WTC11 (cell line): ENCODE measurements at regions not wholly inside any gene's neighbourhood (a gene's known extent, or its start where the extent isn't known, plus 50 kb on each side); places are given as distances from the start of the nearest gene placed in this dataset.

Experiments
- ATAC-seq: fragments of 200-7000 bp; cut with Tn5 transposase; 2 replicates; pipeline ENCODE4 v1.10.0; 2021; ENCODE audit warnings: mild to moderate bottlenecking, moderate library complexity
- CTCF ChIA-PET: fragments of 300-600 bp; sonication (Branson Sonifier 250); formaldehyde crosslinking; loops from one replicate; lab custom pipeline; 2021; ENCODE audit warnings: antibody characterized with exemption; lab: Charles Lee
- POLR2A ChIA-PET: fragments of 350-600 bp; sonication (Branson Sonifier 250); formaldehyde crosslinking; loops from one replicate; lab custom pipeline; 2021; ENCODE audit warnings: antibody characterized with exemption; lab: Charles Lee
- DNase-seq: peaks from one replicate; pipeline ENCODE4 v3.0.0; 2021; ENCODE audit warnings: low spot score
- H3K27ac Mint-ChIP-seq: 2 replicates; pipeline ENCODE4 v1.8.0; 2021; ENCODE audit warnings: mixed read lengths
- H3K27me3 Mint-ChIP-seq: 2 replicates; pipeline ENCODE4 v1.8.0; 2021; ENCODE audit warnings: low read depth, mild to moderate bottlenecking, moderate library complexity, mixed read lengths
- H3K36me3 Mint-ChIP-seq: 2 replicates; pipeline ENCODE4 v1.8.0; 2021; ENCODE audit warnings: mixed read lengths
- H3K4me1 Mint-ChIP-seq: 2 replicates; pipeline ENCODE4 v1.8.0; 2022; ENCODE audit warnings: mixed read lengths
- H3K4me3 Mint-ChIP-seq: 2 replicates; pipeline ENCODE4 v1.8.0; 2021; ENCODE audit warnings: mild to moderate bottlenecking, moderate library complexity, mixed read lengths
- H3K9me3 Mint-ChIP-seq: 2 replicates; pipeline ENCODE4 v1.8.0; 2021; ENCODE audit warnings: mixed read lengths
- ATF1 ChIP-seq: sonication (generic); formaldehyde crosslinking; IDR thresholded peaks from 2 replicates; pipeline ENCODE4 v1.8.1; 2023; ENCODE audit warnings: mild to moderate bottlenecking, moderate library complexity, missing genetic modification reagents
- ELF4 ChIP-seq: sonication (generic); formaldehyde crosslinking; IDR thresholded peaks from 2 replicates; pipeline ENCODE4 v1.8.1; 2022; ENCODE audit warnings: low read depth, mild to moderate bottlenecking, moderate library complexity, missing genetic modification reagents
- ETV6 ChIP-seq: sonication (generic); formaldehyde crosslinking; IDR thresholded peaks from 2 replicates; pipeline ENCODE4 v1.8.1; 2022; ENCODE audit warnings: mild to moderate bottlenecking, missing genetic modification reagents
- FOXJ3 ChIP-seq: sonication (generic); formaldehyde crosslinking; IDR thresholded peaks from 2 replicates; pipeline ENCODE4 v1.9.0; 2021; ENCODE audit warnings: missing genetic modification reagents, mild to moderate bottlenecking, borderline replicate concordance
- GTF2I ChIP-seq: fragments of 250-450 bp; sonication (Bioruptor Pico); conservative IDR thresholded peaks from 2 replicates; pipeline ENCODE4 v1.4.0; 2021; ENCODE audit warnings: mild to moderate bottlenecking
- MLX ChIP-seq: sonication (generic); formaldehyde crosslinking; IDR thresholded peaks from 2 replicates; pipeline ENCODE4 v1.8.1; 2023; ENCODE audit warnings: mild to moderate bottlenecking, missing genetic modification reagents, moderate library complexity
- MXD4 ChIP-seq: fragments of 250-450 bp; sonication (Bioruptor Pico); IDR thresholded peaks from 2 replicates; pipeline ENCODE4 v1.8.0; 2021; ENCODE audit warnings: mild to moderate bottlenecking, moderate library complexity, borderline replicate concordance
- NFYB ChIP-seq: sonication (generic); formaldehyde crosslinking; conservative IDR thresholded peaks from 2 replicates; pipeline ENCODE4 v1.8.0; 2022; ENCODE audit warnings: low read depth, missing genetic modification reagents
- NR3C1 ChIP-seq: sonication (generic); formaldehyde crosslinking; conservative IDR thresholded peaks from 2 replicates; pipeline ENCODE4 v1.8.1; 2023; ENCODE audit warnings: low read depth, mild to moderate bottlenecking, missing genetic modification reagents
- OVOL2 ChIP-seq: fragments of 250-450 bp; sonication (Bioruptor Pico); IDR thresholded peaks from 2 replicates; pipeline ENCODE4 v1.9.0; 2021; ENCODE audit warnings: mild to moderate bottlenecking, borderline replicate concordance
- PRRX2 ChIP-seq: fragments of 250-450 bp; sonication (Bioruptor Pico); IDR thresholded peaks from 2 replicates; pipeline ENCODE4 v1.8.0; 2021; ENCODE audit warnings: mild to moderate bottlenecking
- RELA ChIP-seq: sonication (generic); formaldehyde crosslinking; IDR thresholded peaks from 2 replicates; pipeline ENCODE4 v1.8.1; 2022; ENCODE audit warnings: missing genetic modification reagents, mild to moderate bottlenecking, borderline replicate concordance
- SP1 ChIP-seq: sonication (generic); formaldehyde crosslinking; conservative IDR thresholded peaks from 2 replicates; pipeline ENCODE4 v1.8.1; 2022; ENCODE audit warnings: missing genetic modification reagents
- TEAD1 ChIP-seq: sonication (generic); formaldehyde crosslinking; IDR thresholded peaks from 2 replicates; pipeline ENCODE4 v1.8.0; 2022; ENCODE audit warnings: mild to moderate bottlenecking, missing genetic modification reagents
- TEAD4 ChIP-seq: sonication (generic); formaldehyde crosslinking; IDR thresholded peaks from 2 replicates; pipeline ENCODE4 v1.8.0; 2022; ENCODE audit warnings: mild to moderate bottlenecking, missing genetic modification reagents
- USF1 ChIP-seq: sonication (generic); formaldehyde crosslinking; IDR thresholded peaks from 2 replicates; pipeline ENCODE4 v1.8.0; 2022; ENCODE audit warnings: mild to moderate bottlenecking, missing genetic modification reagents
- ZNF263 ChIP-seq: sonication (generic); formaldehyde crosslinking; IDR thresholded peaks from 2 replicates; pipeline ENCODE4 v1.8.1; 2022; ENCODE audit warnings: low read depth, mild to moderate bottlenecking, moderate library complexity, missing genetic modification reagents
- ZNF317 ChIP-seq: sonication (generic); formaldehyde crosslinking; IDR thresholded peaks from 2 replicates; pipeline ENCODE4 v1.8.1; 2023; ENCODE audit warnings: low read depth, mild to moderate bottlenecking, moderate library complexity, missing genetic modification reagents, borderline replicate concordance
- ZNF423 ChIP-seq: fragments of 250-450 bp; sonication (Bioruptor Pico); IDR thresholded peaks from 2 replicates; pipeline ENCODE4 v2.1.2; 2022; ENCODE audit warnings: mild to moderate bottlenecking, moderate library complexity
- ZNF532 ChIP-seq: fragments of 250-450 bp; sonication (Bioruptor Pico); IDR thresholded peaks from 2 replicates; pipeline ENCODE4 v1.9.0; 2021; ENCODE audit warnings: mild to moderate bottlenecking, borderline replicate concordance

GRCh38 chr9:80635065-80635464 is 1054.3 kb downstream of the TLE1 start:
- POLR2A ChIA-PET = no interaction called here
- ATAC-seq = no peak
- peaks cover 17% of the 10 kb centered on the region for H3K36me3 Mint-ChIP-seq
- TF ChIP-seq ETV6 (CRISPR knock-in tag) = no peak
- peak; percentile 86 for TF ChIP-seq ZNF317
- H3K9me3 Mint-ChIP-seq = peaks cover 34% of the 10 kb centered on the region
- peaks cover 9% of the 10 kb centered on the region for H3K4me1 Mint-ChIP-seq
- H3K27me3 Mint-ChIP-seq = no peaks in the 10 kb centered on the region
- CTCF ChIA-PET = no interaction called here
- no peak for DNase-seq
- no peak overlapping the region for H3K27ac Mint-ChIP-seq
- H3K4me3 Mint-ChIP-seq = no peak overlapping the region

DNA sequence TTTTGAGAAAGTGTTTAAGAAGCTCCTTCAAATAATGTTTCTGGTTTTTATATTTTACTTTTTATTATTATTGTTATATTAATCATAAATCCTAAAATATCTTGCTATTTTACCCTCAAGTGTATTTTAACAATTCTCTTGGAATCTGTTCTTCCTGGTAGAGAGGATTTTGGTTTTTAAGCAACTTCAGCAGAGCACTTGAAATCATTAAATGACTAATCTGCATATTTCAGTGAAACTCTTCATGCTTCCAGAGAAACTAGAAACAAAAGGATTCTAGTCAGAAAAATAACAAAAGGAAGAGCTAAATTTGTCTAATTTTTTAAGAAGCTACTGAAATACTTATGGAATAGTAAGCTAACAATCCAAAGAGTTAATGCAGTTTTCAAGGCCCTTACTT is 1057.3 kb downstream of the TLE1 start:
- TF ChIP-seq ATF1 (CRISPR knock-in tag) (no peak), OVOL2 (CRISPR knock-in tag) (no peak), NFYB (no peak)
- peaks cover 35% of the 10 kb centered on the region for H3K9me3 Mint-ChIP-seq

DNA sequence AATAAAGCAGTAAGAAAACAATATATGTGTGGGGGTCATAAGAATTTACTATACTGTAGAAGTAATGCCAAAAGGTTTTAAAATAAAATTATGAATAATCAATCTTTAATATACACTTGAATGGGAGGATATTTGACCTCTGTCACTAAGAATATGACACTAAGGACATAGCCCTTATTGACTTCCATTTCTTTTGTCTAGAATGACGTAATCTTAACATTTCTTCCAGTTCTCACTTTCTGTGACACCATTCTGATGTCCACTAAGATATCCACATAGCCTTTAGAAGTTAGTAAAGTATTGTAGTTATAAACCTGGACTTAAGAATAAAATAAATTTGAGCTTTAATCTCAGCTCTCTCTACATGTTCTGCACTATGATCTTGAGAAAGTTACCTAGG is 1050.7 kb downstream of the TLE4 start:
- no peak overlapping the region for H3K27ac Mint-ChIP-seq
- POLR2A ChIA-PET = no interaction called here

More for the DNA sequence above, 1057.3 kb downstream of the TLE1 start:
- H3K27ac Mint-ChIP-seq = no peak overlapping the region
- H3K4me1 Mint-ChIP-seq = peaks cover 9% of the 10 kb centered on the region
- DNase-seq = no peak
- no peak overlapping the region for H3K4me3 Mint-ChIP-seq
- H3K36me3 Mint-ChIP-seq = peaks cover 17% of the 10 kb centered on the region
- no peak for ATAC-seq
- CTCF ChIA-PET = no interaction called here
- POLR2A ChIA-PET = no interaction called here
- H3K27me3 Mint-ChIP-seq = no peaks in the 10 kb centered on the region

DNA sequence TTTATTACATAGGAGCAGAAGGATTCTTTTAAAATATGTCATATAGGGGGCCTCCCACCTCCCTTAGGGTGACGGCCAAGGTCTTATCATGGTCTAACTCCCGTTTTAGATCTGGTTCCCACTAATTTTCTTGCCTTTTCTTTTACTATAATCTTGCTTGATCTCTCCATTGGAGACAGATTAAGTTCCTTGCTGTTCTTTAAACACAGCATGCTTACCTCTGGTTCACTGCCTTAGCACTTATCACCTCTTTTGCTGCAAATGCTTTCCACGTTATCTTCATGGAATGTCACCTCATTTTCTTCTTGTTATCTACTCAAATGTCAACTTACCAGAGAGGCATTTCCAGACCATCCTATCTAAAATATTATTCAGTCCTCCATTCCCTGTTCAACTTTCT is 1047.6 kb downstream of the TLE4 start:
- Mint-ChIP-seq H3K4me3 (no peak overlapping the region), H3K27ac (no peak overlapping the region), H3K36me3 (peaks cover 4% of the 10 kb centered on the region; the same call in 1 of the 2 replicates), H3K27me3 (no peaks in the 10 kb centered on the region), H3K9me3 (peaks cover 31% of the 10 kb centered on the region), H3K4me1 (peaks cover 5% of the 10 kb centered on the region; the same call in 1 of the 2 replicates)
- ATAC-seq (no peak), DNase-seq (no peak)
- no peak for TF ChIP-seq ZNF532 (CRISPR knock-in tag)
- no peak for TF ChIP-seq RELA (CRISPR knock-in tag)
- TF ChIP-seq GTF2I (CRISPR knock-in tag) = no peak
- TF ChIP-seq ZNF423 = no peak
- no peak for TF ChIP-seq TEAD1
- TF ChIP-seq USF1 (CRISPR knock-in tag) = no peak
- no peak for TF ChIP-seq ATF1 (CRISPR knock-in tag)
- TF ChIP-seq ELF4 = no peak
- TF ChIP-seq SP1 = no peak
- ChIA-PET POLR2A (no interaction called here), CTCF (no interaction called here)

More for the DNA sequence above, 1050.7 kb downstream of the TLE4 start:
- ATAC-seq = no peak
- H3K27me3 Mint-ChIP-seq = no peaks in the 10 kb centered on the region
- DNase-seq = no peak
- no peak for TF ChIP-seq MLX
- no peak for TF ChIP-seq ZNF263 (CRISPR knock-in tag)
- no peak for TF ChIP-seq PRRX2
- no peak for TF ChIP-seq FOXJ3 (CRISPR knock-in tag)
- no peak for TF ChIP-seq TEAD4 (CRISPR knock-in tag)
- TF ChIP-seq NR3C1 (CRISPR knock-in tag) = no peak
- TF ChIP-seq MXD4 = no peak
- H3K4me3 Mint-ChIP-seq = no peak overlapping the region
- CTCF ChIA-PET = no interaction called here
- peaks cover 25% of the 10 kb centered on the region for H3K9me3 Mint-ChIP-seq
- peaks cover 4% of the 10 kb centered on the region; the same call in 1 of the 2 replicates for H3K36me3 Mint-ChIP-seq
- H3K4me1 Mint-ChIP-seq = peaks cover 12% of the 10 kb centered on the region
